Lung (tissue), 11 donors: ENCODE measurements at regions not wholly inside any gene's neighbourhood (a gene's known extent, or its start where the extent isn't known, plus 50 kb on each side); places are given as distances from the start of the nearest gene placed in this dataset.

Experiments
- ATAC-seq: fragments of 200-7000 bp; cut with Tn5 transposase; one replicate; pipeline ENCODE4 v1.9.1; 2020; ENCODE audit warnings: moderate number of reproducible peaks; ENCODE audit not compliant: insufficient read depth, low FRiP score
- DNase-seq, 3 donors: peaks; one replicate each; pipeline ENCODE4 v3.0.0-alpha.2; 2013 to 2017
- H3K27ac ChIP-seq, 2 donors: one replicate each; pipeline ENCODE4 v1.5.1; 2013; ENCODE audit warnings: mild to moderate bottlenecking in 2 of 2, moderate library complexity in 2 of 2, control low read depth in 1 of 2, inconsistent platforms in 1 of 2, low read depth in 1 of 2, low read length in 1 of 2
- H3K27me3 ChIP-seq, 3 donors: one replicate each; pipeline ENCODE4 v1.5.1; 2013; ENCODE audit warnings: low read length in 2 of 3; ENCODE audit not compliant: control insufficient read depth in 3 of 3, insufficient read depth in 3 of 3
- H3K36me3 ChIP-seq, 4 donors: one replicate each; pipeline ENCODE4 v1.5.1; 2013; ENCODE audit warnings: low read length in 4 of 4, mild to moderate bottlenecking in 1 of 4, moderate library complexity in 1 of 4; ENCODE audit not compliant: control insufficient read depth in 4 of 4, insufficient read depth in 4 of 4
- H3K4me1 ChIP-seq, 5 donors: one replicate each; pipeline ENCODE4 v1.5.1; 2013; ENCODE audit warnings: low read length in 5 of 5, mild to moderate bottlenecking in 2 of 5, moderate library complexity in 1 of 5; ENCODE audit not compliant: control insufficient read depth in 5 of 5, insufficient read depth in 5 of 5
- H3K4me3 ChIP-seq: one replicate; pipeline ENCODE4 v1.5.1; 2013; ENCODE audit warnings: mild to moderate bottlenecking, control low read depth, moderate library complexity
- H3K9ac ChIP-seq, 2 donors: one replicate each; pipeline ENCODE4 v1.5.1; 2013; ENCODE audit warnings: low read length in 2 of 2, control low read depth in 1 of 2; ENCODE audit not compliant: insufficient read depth in 1 of 2
- H3K9me3 ChIP-seq, 4 donors: one replicate each; pipeline ENCODE4 v1.5.1; 2013; ENCODE audit warnings: low read length in 3 of 4, mild to moderate bottlenecking in 1 of 4, moderate library complexity in 1 of 4; ENCODE audit not compliant: control insufficient read depth in 4 of 4, insufficient read depth in 3 of 4
- CTCF ChIP-seq: IDR thresholded peaks from 2 replicates; pipeline ENCODE4 v1.5.1; 2012; ENCODE audit warnings: mild to moderate bottlenecking; ENCODE audit errors: control extremely low read depth, extremely low read depth
- WGBS, 2 donors: extraction: QIAGEN DNeasy Blood & Tissue Kit; methylation state at CpG; one replicate each; pipeline ENCODE4 v1.1.7; 2013; 5-methylcytosine and 5-hydroxymethylcytosine counted together
- donor health status: control.
- donor health status: control.
- donor health status: Bipolar disorder and iron deficiency.
- donor health status: healthy.
- donor health status: DM: yes; HTN: yes; CAD: no.

GRCh38 chr14:29037411-29037810 lies 270.8 kb downstream of the FOXG1 start:
- Histone ChIP-seq H3K9ac (no peak overlapping the region), H3K36me3 (no peaks in the 10 kb centered on the region), H3K27me3 (no peaks in the 10 kb centered on the region), H3K27ac (no peak overlapping the region), H3K4me3 (no peak overlapping the region), H3K4me1 (no peaks in the 10 kb centered on the region), H3K9me3 (no peaks in the 10 kb centered on the region)
- DNase-seq (no peak), ATAC-seq (no peak)
- TF ChIP-seq CTCF = no peak

GRCh38 chr14:29039171-29039570 lies 272.6 kb downstream of the FOXG1 start:
- TF ChIP-seq CTCF = no peak
- DNase-seq = no peak
- no peak overlapping the region for H3K27ac ChIP-seq
- H3K4me1 ChIP-seq = no peaks in the 10 kb centered on the region
- 48 to 58% methylated on average over 2 of the region's 2 CpGs for WGBS, 2 donors
- no peaks in the 10 kb centered on the region for H3K9me3 ChIP-seq
- no peaks in the 10 kb centered on the region for H3K36me3 ChIP-seq
- no peaks in the 10 kb centered on the region for H3K27me3 ChIP-seq
- no peak overlapping the region for H3K4me3 ChIP-seq
- no peak overlapping the region for H3K9ac ChIP-seq
- ATAC-seq = no peak

GRCh38 chr14:29042551-29042950 lies 276.0 kb downstream of the FOXG1 start:
- Histone ChIP-seq H3K4me3 (no peak overlapping the region), H3K4me1 (no peaks in the 10 kb centered on the region), H3K9me3 (no peaks in the 10 kb centered on the region), H3K27me3 (no peaks in the 10 kb centered on the region), H3K36me3 (no peaks in the 10 kb centered on the region), H3K27ac (no peak overlapping the region), H3K9ac (no peak overlapping the region)
- WGBS, 2 donors = 72 to 88% methylated on average over 2 of the region's 2 CpGs
- ATAC-seq (no peak), DNase-seq (no peak)
- TF ChIP-seq CTCF = no peak

- no peaks in the 10 kb centered on the region for H3K36me3 ChIP-seq
- no peak overlapping the region for H3K9ac ChIP-seq
- whole genome bisulfite sequencing, 2 donors = 88 to 94% methylated on average over 2 of the region's 2 CpGs
- H3K4me3 ChIP-seq = no peak overlapping the region
- H3K4me1 ChIP-seq = no peaks in the 10 kb centered on the region
- no peak for TF ChIP-seq CTCF
- H3K9me3 ChIP-seq = no peaks in the 10 kb centered on the region
- ATAC-seq (no peak), DNase-seq (no peak)
- no peak overlapping the region for H3K27ac ChIP-seq
- H3K27me3 ChIP-seq = no peaks in the 10 kb centered on the region
Measured at GRCh38 chr14:29043737-29044136, 277.1 kb downstream of the FOXG1 start.
